Testis (tissue), 2 donors: ENCODE measurements at regions not wholly inside any gene's neighbourhood (a gene's known extent, or its start where the extent isn't known, plus 50 kb on each side); places are given as distances from the start of the nearest gene placed in this dataset.

Experiments used
- DNase-seq: peaks from one replicate; pipeline ENCODE4 v3.0.0-alpha.2; 2019
- H3K27ac ChIP-seq, 2 donors: fragments of 200-600 bp; sonication (generic); one replicate each; pipeline ENCODE4 v1.5.1; 2019
- H3K27me3 ChIP-seq: fragments of 200-600 bp; sonication (generic); one replicate; pipeline ENCODE4 v1.5.1; 2019
- H3K36me3 ChIP-seq: fragments of 200-600 bp; sonication (generic); one replicate; pipeline ENCODE4 v1.5.1; 2017; ENCODE audit warnings: low read depth; ENCODE audit errors: missing control alignments
- H3K4me1 ChIP-seq: fragments of 200-600 bp; sonication (generic); one replicate; pipeline ENCODE4 v1.5.1; 2019
- H3K4me3 ChIP-seq, 2 donors: fragments of 200-600 bp; sonication (generic); one replicate each; pipeline ENCODE4 v1.5.1; 2017 to 2019
- H3K9me3 ChIP-seq: fragments of 200-600 bp; sonication (generic); one replicate; pipeline ENCODE4 v1.5.1; 2017
- POLR2A ChIP-seq: fragments of 450-650 bp; IDR thresholded peaks from one replicate; pipeline ENCODE4 v1.6.1; 2017; ENCODE audit warnings: antibody characterized with exemption, mild to moderate bottlenecking, moderate library complexity
- WGBS, 2 donors: methylation state at CpG; one replicate each; pipeline ENCODE4 v1.1.5; 2018; 5-methylcytosine and 5-hydroxymethylcytosine counted together
- intact Hi-C: fragments of 100-400 bp; cut with DNase I; formaldehyde crosslinking; loops from one replicate; pipeline ENCODE4 v1.15.1; 2023; ENCODE audit warnings: low total_unique reads
- TF ChIP-seq, protein P1 (sequence below), 3 experiments: fragments of 450-650 bp in 2 of 3; fragments of 200-600 bp in 1 of 3; sonication (generic) in 1 of 3; IDR thresholded peaks; one replicate each; pipeline ENCODE4 v1.5.1; 2016 to 2019; ENCODE audit warnings: antibody characterized with exemption in 3 of 3, mild to moderate bottlenecking in 2 of 3, moderate library complexity in 1 of 3

DNA sequence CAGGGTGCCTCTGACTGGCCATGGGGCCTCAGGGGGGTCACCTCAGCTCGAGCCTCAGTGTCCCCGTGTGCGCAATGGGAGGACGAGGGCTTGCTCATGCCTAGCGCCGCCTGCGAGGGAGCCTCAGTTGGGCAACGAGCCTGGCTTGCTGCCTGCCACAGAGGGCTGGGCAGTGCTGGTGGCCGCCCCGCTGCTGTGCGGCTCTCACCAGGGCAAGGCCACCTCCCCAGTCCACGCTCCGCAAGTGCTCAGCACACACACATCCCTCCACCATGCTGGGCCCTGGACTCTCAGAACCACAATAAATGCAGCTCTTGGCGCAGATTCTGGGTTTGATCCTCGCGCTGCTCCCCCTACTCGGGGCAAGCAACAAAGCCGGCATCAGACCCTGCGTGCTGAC, 76.2 kb downstream of the ENGASE start:
- no peaks in the 10 kb centered on the region for H3K4me1 ChIP-seq
- H3K27me3 ChIP-seq, result no peaks in the 10 kb centered on the region
- H3K4me3 ChIP-seq, result no peak overlapping the region
- no peak for DNase-seq
- intact Hi-C loops, result no loop called here
- no peak for TF ChIP-seq POLR2A
- TF ChIP-seq, protein P1, sequence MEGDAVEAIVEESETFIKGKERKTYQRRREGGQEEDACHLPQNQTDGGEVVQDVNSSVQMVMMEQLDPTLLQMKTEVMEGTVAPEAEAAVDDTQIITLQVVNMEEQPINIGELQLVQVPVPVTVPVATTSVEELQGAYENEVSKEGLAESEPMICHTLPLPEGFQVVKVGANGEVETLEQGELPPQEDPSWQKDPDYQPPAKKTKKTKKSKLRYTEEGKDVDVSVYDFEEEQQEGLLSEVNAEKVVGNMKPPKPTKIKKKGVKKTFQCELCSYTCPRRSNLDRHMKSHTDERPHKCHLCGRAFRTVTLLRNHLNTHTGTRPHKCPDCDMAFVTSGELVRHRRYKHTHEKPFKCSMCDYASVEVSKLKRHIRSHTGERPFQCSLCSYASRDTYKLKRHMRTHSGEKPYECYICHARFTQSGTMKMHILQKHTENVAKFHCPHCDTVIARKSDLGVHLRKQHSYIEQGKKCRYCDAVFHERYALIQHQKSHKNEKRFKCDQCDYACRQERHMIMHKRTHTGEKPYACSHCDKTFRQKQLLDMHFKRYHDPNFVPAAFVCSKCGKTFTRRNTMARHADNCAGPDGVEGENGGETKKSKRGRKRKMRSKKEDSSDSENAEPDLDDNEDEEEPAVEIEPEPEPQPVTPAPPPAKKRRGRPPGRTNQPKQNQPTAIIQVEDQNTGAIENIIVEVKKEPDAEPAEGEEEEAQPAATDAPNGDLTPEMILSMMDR (IDR thresholded peaks at IDR 0.05), result no peak
- 82 to 87% methylated on average over 8 to 19 of the region's 19 CpGs for WGBS, 2 donors
- no peaks in the 10 kb centered on the region for H3K36me3 ChIP-seq
- no peak overlapping the region for H3K27ac ChIP-seq
- H3K9me3 ChIP-seq, result no peaks in the 10 kb centered on the region

DNA sequence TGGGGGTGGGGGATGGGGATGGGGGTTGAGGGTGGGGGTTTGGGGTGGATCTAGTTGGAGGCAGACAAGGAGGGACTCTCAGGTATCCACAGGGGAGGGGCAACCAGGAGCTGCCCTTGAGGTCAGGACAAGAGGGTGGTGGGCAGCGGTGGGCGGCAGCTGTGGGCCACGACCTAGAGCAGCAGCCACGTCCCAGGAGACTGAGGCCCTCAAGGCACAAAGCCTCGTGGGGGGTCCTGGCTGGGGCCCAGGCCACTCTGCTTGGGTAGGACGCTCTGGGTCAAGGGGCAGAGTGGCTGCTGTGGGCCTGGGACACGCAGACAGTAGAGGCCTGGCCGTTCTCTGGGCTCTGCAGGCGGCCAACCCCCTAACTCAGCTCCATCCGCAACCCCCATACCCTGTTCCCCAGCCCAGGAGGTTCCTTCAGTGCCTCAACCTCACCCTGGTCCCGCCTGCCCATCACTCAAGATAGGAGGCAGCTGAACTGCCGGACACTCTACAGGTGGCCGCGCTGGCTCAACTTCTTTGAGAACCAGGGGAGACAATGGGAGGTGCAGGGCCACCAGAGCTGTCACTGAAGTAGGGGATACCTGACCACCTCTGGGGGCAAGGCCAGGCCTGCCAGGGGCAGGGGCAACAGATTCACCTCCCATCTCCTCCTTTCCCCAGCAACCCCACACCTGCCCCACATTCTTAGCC, 75.6 kb downstream of the ENGASE start:
- Histone ChIP-seq H3K9me3 (no peaks in the 10 kb centered on the region), H3K36me3 (no peaks in the 10 kb centered on the region), H3K27me3 (no peaks in the 10 kb centered on the region), H3K4me3 (no peak overlapping the region), H3K4me1 (no peaks in the 10 kb centered on the region), H3K27ac (no peak overlapping the region)
- intact Hi-C loops, result no loop called here
- DNase-seq, result no peak
- TF ChIP-seq POLR2A, result no peak
- TF ChIP-seq, protein P1 (IDR thresholded peaks at IDR 0.05), result no peak
- WGBS, 2 donors, result 84 to 88% methylated on average over 8 to 14 of the region's 14 CpGs

DNA sequence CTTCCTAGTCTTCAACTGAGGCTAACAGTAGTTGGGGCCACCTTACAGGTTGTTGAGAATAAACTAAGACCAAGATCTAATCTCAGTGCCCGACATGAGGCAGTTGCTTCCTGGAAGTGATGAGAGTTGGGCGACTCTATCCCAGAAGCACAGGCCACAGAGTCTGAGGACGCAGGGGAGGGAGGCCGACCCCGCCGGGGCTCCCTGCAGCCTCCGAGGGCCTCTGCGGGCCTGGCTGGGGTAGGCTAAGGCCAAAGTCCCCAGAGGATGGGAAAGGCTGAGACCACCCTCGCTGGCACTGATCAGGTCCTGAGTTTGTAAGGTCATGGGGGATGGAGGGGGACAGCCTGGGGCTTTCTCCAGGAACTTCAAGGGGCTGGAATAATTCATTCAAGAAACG, 74.0 kb downstream of the ENGASE start:
- DNase-seq, result no peak

DNA sequence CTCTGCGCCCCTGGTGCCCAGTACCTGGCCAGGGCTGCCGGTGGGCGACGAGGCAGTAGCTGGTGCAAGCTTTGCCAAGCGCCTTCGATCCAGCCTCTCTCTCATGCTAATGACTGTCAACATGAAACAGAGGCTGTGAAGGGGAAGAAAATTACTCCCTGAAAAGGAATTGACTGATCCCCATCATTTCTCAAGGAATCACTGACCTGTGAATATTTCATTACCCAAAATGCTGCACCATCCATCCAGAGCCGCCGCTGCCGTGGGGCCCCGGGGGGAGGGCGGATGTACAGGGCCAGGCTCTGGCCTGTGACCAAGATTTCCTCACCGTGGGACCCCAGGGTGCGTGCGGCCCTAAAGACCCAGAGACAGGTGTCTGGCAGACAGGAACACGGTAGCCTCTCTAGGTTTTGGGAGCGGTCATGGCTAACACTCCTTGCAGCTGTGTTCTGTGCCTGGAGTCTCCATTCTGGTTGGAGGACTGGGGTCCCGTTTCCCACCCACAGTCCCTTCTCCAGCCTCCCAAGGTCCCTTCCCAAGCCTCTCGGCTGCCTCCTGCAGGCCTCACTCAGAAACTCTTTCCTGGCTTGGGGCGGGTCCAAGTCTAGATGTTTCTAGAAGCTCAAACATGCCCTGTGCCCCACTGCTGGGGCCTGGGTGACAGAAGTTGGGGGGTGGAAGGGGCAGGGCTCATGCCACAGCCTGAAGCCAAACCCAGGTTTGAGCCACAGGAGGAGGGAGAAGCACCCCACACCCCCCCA, 73.3 kb downstream of the ENGASE start:
- Histone ChIP-seq H3K36me3 (no peaks in the 10 kb centered on the region), H3K27me3 (no peaks in the 10 kb centered on the region)
- WGBS, 2 donors, result 89 to 95% methylated on average over 8 to 19 of the region's 19 CpGs

More for the DNA sequence above, 74.0 kb downstream of the ENGASE start:
- Histone ChIP-seq H3K4me1 (no peaks in the 10 kb centered on the region), H3K36me3 (no peaks in the 10 kb centered on the region), H3K4me3 (no peak overlapping the region), H3K27ac (no peak overlapping the region), H3K9me3 (no peaks in the 10 kb centered on the region), H3K27me3 (no peaks in the 10 kb centered on the region)
- TF ChIP-seq, protein P1 (IDR thresholded peaks at IDR 0.05), result no peak
- no peak for TF ChIP-seq POLR2A
- intact Hi-C loops, result no loop called here
- WGBS, 2 donors, result 85 to 89% methylated on average over 7 to 9 of the region's 10 CpGs

More for the DNA sequence above, 73.3 kb downstream of the ENGASE start:
- Histone ChIP-seq H3K9me3 (no peaks in the 10 kb centered on the region), H3K27ac (no peak overlapping the region), H3K4me1 (no peaks in the 10 kb centered on the region), H3K4me3 (no peak overlapping the region)
- intact Hi-C loops, result no loop called here
- no peak for DNase-seq
- TF ChIP-seq, protein P1 (IDR thresholded peaks at IDR 0.05), result no peak
- TF ChIP-seq POLR2A, result no peak
